A549 (cell line): ENCODE measurements at regions not wholly inside any gene's neighbourhood (a gene's known extent, or its start where the extent isn't known, plus 50 kb on each side); places are given as distances from the start of the nearest gene placed in this dataset.

ENCODE experiments used
- ATAC-seq, 2 experiments: fragments of 200-7000 bp in 1 of 2; fragments of >200 bp in 1 of 2; cut with Nextera tagmentation in 1 of 2; cut with Tn5 transposase in 1 of 2; 3 replicates each; pipeline versions ENCODE4 v1.8.0 to v1.9.1; 2018 to 2020; ENCODE audit warnings: mild to moderate bottlenecking in 1 of 2, moderate library complexity in 1 of 2
- CTCF ChIA-PET: fragments of 300-600 bp; sonication (Branson Sonifier 250); formaldehyde crosslinking; extraction: SDS; loops from one replicate; lab custom pipeline; 2021; ENCODE audit warnings: antibody characterized with exemption, inconsistent platforms; lab: Yijun Ruan, JAX
- POLR2A ChIA-PET: fragments of 350-600 bp; formaldehyde crosslinking; extraction: SDS; loops from one replicate; lab custom pipeline; 2021; ENCODE audit warnings: antibody characterized with exemption, inconsistent platforms; lab: Yijun Ruan, JAX
- DNase-seq, 2 experiments: peaks; one replicate each; pipeline versions ENCODE4 v3.0.0 to v3.0.0-alpha.2; 2011 to 2016; ENCODE audit warnings: low read depth in 1 of 2, low spot score in 1 of 2
- FAIRE-seq: peaks from 2 replicates; lab custom pipeline; 2011; peaks lifted over from hg19 to GRCh38; lab: Jason Lieb, UNC
- H3K27ac ChIP-seq, 2 experiments: fragments of >200 bp; sonication (Bioruptor Twin); formaldehyde crosslinking; 3 replicates each; pipeline ENCODE4 v1.5.1; 2016 to 2017
- H3K4me1 ChIP-seq: fragments of >200 bp; sonication (Bioruptor Twin); formaldehyde crosslinking; 3 replicates; pipeline ENCODE4 v1.6.1; 2016
- H3K4me2 ChIP-seq: fragments of >200 bp; sonication (Bioruptor Twin); formaldehyde crosslinking; 3 replicates; pipeline ENCODE4 v1.6.1; 2016
- H3K4me3 ChIP-seq: fragments of >200 bp; sonication (Bioruptor Twin); formaldehyde crosslinking; 3 replicates; pipeline ENCODE4 v1.5.1; 2016
- H3K9me3 ChIP-seq: fragments of >200 bp; sonication (Bioruptor Twin); formaldehyde crosslinking; 3 replicates; pipeline ENCODE4 v1.6.1; 2016
- BHLHE40 ChIP-seq: IDR thresholded peaks from 2 replicates; pipeline ENCODE4 v1.6.1; 2012; ENCODE audit warnings: low read depth, low read length, inconsistent platforms
- EP300 ChIP-seq, 2 experiments: fragments of >200 bp; sonication (Bioruptor Twin); formaldehyde crosslinking; IDR thresholded peaks; 2 replicates in 1 of 2; 3 replicates in 1 of 2; pipeline ENCODE4 v1.6.1; 2016 to 2017
- ESRRA ChIP-seq: fragments of 150-350 bp; IDR thresholded peaks from 2 replicates; pipeline ENCODE4 v1.6.1; 2014; ENCODE audit warnings: mild to moderate bottlenecking, low read length, borderline replicate concordance
- FOSB ChIP-seq: fragments of 250-450 bp; sonication (Bioruptor Pico); IDR thresholded peaks from 2 replicates; pipeline ENCODE4 v1.5.0; 2020; ENCODE audit warnings: mild to moderate bottlenecking, moderate library complexity
- FOSL2 ChIP-seq, 2 experiments: fragments of 450-650 bp in 1 of 2; fragments of >200 bp in 1 of 2; sonication (Bioruptor Twin) in 1 of 2; formaldehyde crosslinking; IDR thresholded peaks; 2 replicates each; pipeline versions ENCODE4 v1.5.0 to v1.6.1; 2016 to 2020; ENCODE audit warnings: mild to moderate bottlenecking in 1 of 2, moderate library complexity in 1 of 2
- GATA3 ChIP-seq: IDR thresholded peaks from 2 replicates; pipeline ENCODE4 v1.6.1; 2012; ENCODE audit warnings: borderline replicate concordance
- HOXA7 ChIP-seq: fragments of 250-450 bp; sonication (Bioruptor Pico); IDR thresholded peaks from 2 replicates; pipeline ENCODE4 v1.5.0; 2020; ENCODE audit warnings: mild to moderate bottlenecking, moderate library complexity
- HOXB5 ChIP-seq: fragments of 250-450 bp; sonication (Bioruptor Pico); IDR thresholded peaks from 2 replicates; pipeline ENCODE4 v1.5.0; 2020; ENCODE audit warnings: mild to moderate bottlenecking, moderate library complexity
- JUN ChIP-seq, 2 experiments: fragments of >200 bp; sonication (Bioruptor Twin); formaldehyde crosslinking; IDR thresholded peaks; 2 replicates in 1 of 2; 3 replicates in 1 of 2; pipeline ENCODE4 v1.6.1; 2016 to 2017
- KDM5A ChIP-seq: fragments of 200-600 bp; sonication (generic); IDR thresholded peaks from 2 replicates; pipeline ENCODE4 v1.6.1; 2016; ENCODE audit warnings: antibody characterized with exemption, mild to moderate bottlenecking
- MAZ ChIP-seq: fragments of 150-350 bp; IDR thresholded peaks from 2 replicates; pipeline ENCODE4 v1.6.1; 2014; ENCODE audit warnings: antibody characterized with exemption, low read depth, low read length, borderline replicate concordance
- NFE2L2 ChIP-seq: fragments of 150-350 bp; conservative IDR thresholded peaks from 2 replicates; pipeline ENCODE4 v1.6.1; 2014; ENCODE audit warnings: low read length
- NR3C1 ChIP-seq: fragments of >200 bp; sonication (Bioruptor Twin); formaldehyde crosslinking; IDR thresholded peaks from 3 replicates; pipeline ENCODE4 v1.6.1; 2017
- PHF8 ChIP-seq: fragments of 200-600 bp; sonication (generic); IDR thresholded peaks from 2 replicates; pipeline ENCODE4 v1.6.1; 2016; ENCODE audit warnings: low read depth, mild to moderate bottlenecking, antibody characterized with exemption, moderate library complexity, borderline replicate concordance
- POLR2A ChIP-seq: IDR thresholded peaks from 2 replicates; pipeline ENCODE4 v1.6.1; 2012; ENCODE audit warnings: mild to moderate bottlenecking, low read length
- RAD21 ChIP-seq, 2 experiments: fragments of >200 bp in 1 of 2; sonication (Bioruptor Twin) in 1 of 2; formaldehyde crosslinking in 1 of 2; IDR thresholded peaks in 1 of 2; conservative IDR thresholded peaks in 1 of 2; 2 replicates in 1 of 2; 3 replicates in 1 of 2; pipeline ENCODE4 v1.6.1; 2012 to 2018; ENCODE audit warnings: inconsistent platforms in 1 of 2
- RARB ChIP-seq: fragments of 250-450 bp; sonication (Bioruptor Pico); IDR thresholded peaks from 2 replicates; pipeline ENCODE4 v1.8.0; 2021; ENCODE audit warnings: mild to moderate bottlenecking, moderate library complexity
- RFX5 ChIP-seq: fragments of 450-650 bp; IDR thresholded peaks from 2 replicates; pipeline ENCODE4 v1.7.1; 2014; ENCODE audit warnings: antibody characterized with exemption, mild to moderate bottlenecking, moderate library complexity
- SMC3 ChIP-seq: fragments of >200 bp; sonication (Bioruptor Twin); formaldehyde crosslinking; IDR thresholded peaks from 3 replicates; pipeline ENCODE4 v1.6.1; 2018; ENCODE audit warnings: inconsistent platforms
- TFCP2L1 ChIP-seq: fragments of 250-450 bp; sonication (Bioruptor Pico); IDR thresholded peaks from 2 replicates; pipeline ENCODE4 v1.5.0; 2021; ENCODE audit warnings: mild to moderate bottlenecking
- ZNF302 ChIP-seq: fragments of 250-450 bp; sonication (Bioruptor Pico); IDR thresholded peaks from 2 replicates; pipeline ENCODE4 v1.9.0; 2021; ENCODE audit warnings: inconsistent platforms, mild to moderate bottlenecking, moderate library complexity
- ZSCAN20 ChIP-seq: fragments of 250-450 bp; sonication (Bioruptor Pico); IDR thresholded peaks from 2 replicates; pipeline ENCODE4 v1.8.0; 2022; ENCODE audit warnings: mild to moderate bottlenecking, moderate library complexity
- WGBS: methylation state at CpG from one replicate; pipeline ENCODE4 v1.1.6; 2017; ENCODE audit errors: missing lambda C conversion rate; 5-methylcytosine and 5-hydroxymethylcytosine counted together
- TF ChIP-seq, protein P1 (sequence below): IDR thresholded peaks from 2 replicates; pipeline ENCODE4 v1.6.1; 2012
- TF ChIP-seq, protein P2 (sequence below): IDR thresholded peaks from 2 replicates; pipeline ENCODE4 v1.6.1; 2012; ENCODE audit warnings: low read depth, borderline replicate concordance
- TF ChIP-seq, protein P3 (sequence below): fragments of 450-650 bp; IDR thresholded peaks from 2 replicates; pipeline ENCODE4 v1.6.1; 2014; ENCODE audit warnings: antibody characterized with exemption
- TF ChIP-seq, protein P4 (sequence below): fragments of 250-450 bp; sonication (Bioruptor Pico); IDR thresholded peaks from 2 replicates; pipeline ENCODE4 v1.5.0; 2020; ENCODE audit warnings: low read depth, mild to moderate bottlenecking, moderate library complexity
- TF ChIP-seq, protein P5 (sequence below): fragments of 250-450 bp; sonication (Bioruptor Pico); IDR thresholded peaks from 2 replicates; pipeline ENCODE4 v1.5.0; 2021; ENCODE audit warnings: mild to moderate bottlenecking, moderate library complexity, borderline replicate concordance

DNA sequence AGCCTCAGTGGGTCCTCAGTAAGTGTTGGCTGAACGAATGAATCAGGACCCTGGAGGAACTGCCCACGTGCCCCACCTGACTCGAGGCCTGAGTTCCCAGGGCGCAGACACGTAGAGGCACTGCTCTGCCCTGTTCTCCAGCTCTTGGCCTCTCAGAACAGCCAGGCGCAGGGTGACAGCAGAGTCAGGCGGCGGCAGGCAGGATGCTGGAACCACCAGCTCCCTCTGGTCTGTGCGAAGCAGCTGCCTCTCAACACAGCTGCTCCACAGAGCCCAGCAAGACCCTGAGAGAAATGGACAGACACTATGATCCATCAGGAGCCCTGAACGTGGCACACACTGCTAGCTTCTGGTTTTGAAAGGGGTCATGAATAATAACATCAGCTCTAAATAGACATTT, 53.1 kb upstream of the BCO1 start:
- TF ChIP-seq EP300 (IDR thresholded peaks at IDR 0.05), result no peak
- TF ChIP-seq JUN (IDR thresholded peaks at IDR 0.05), result no peak
- TF ChIP-seq HOXB5 (CRISPR knock-in tag), result no peak
- TF ChIP-seq ZNF302 (CRISPR knock-in tag), result no peak
- TF ChIP-seq NFE2L2, result no peak
- no peak for TF ChIP-seq POLR2A
- TF ChIP-seq NR3C1, result no peak
- H3K4me2 ChIP-seq, result no peak overlapping the region
- DNase-seq (no peak), ATAC-seq (no peak), FAIRE-seq (no peak)
- no peak overlapping the region for H3K4me3 ChIP-seq
- H3K9me3 ChIP-seq, result no peaks in the 10 kb centered on the region
- POLR2A ChIA-PET, result interaction anchor here (1.5 kb wide), 1 partner anchor 108 kb away, joined by 3 read pairs; the partner anchor contains the start of gene C16orf46
- CTCF ChIA-PET, result interaction anchor here (3.8 kb wide), 1 partner anchor 20 kb away, joined by 19 read pairs; no protein-coding TSS in a partner anchor
- H3K27ac ChIP-seq, result peak overlapping the region in 1 of 2 experiments; percentile 16; a peak in 2 of 6 replicates
- peaks cover 21% of the 10 kb centered on the region for H3K4me1 ChIP-seq
- 89% methylated on average over 8 of the region's 10 CpGs for WGBS

DNA sequence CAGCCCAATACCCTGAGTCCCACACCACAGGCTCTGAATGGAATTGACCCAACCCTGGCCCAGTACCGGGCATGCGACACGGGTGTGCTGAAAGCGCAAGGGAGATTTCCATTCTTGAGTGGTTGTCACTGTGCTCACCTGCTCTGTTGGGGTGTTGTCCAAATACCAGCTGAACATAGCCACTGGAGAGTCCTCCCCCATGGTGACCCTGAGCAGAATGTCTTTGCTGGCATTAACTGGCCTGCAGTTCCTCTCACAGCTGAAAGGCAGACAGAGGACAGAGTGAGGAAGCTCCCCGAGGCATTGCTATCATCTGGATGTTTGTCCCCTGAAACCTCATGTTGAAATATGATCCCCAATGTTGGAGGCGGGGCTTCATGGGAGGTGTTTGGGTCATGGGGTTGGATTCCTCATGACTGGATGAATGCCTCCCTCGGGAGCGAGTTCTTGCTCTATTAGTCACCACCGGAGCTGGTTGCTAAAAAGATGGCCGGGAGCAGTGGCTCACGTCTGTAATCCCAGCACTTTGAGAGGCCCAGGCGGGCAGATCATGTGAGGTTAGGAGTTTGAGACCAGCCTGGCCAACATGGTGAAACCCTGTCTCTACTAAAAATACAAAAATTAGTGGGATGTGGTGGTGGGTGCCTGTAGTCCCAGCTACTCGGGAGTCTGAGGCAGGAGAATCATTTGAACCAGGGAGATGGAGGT, 57.3 kb upstream of the BCO1 start:
- Histone ChIP-seq H3K9me3 (no peaks in the 10 kb centered on the region), H3K4me3 (peak overlapping the region; percentile 35), H3K27ac (peak overlapping the region; percentile 83 to 94), H3K4me2 (peak overlapping the region; percentile 92), H3K4me1 (peaks cover 42% of the 10 kb centered on the region)
- CTCF ChIA-PET, result interaction anchor here (1.0 to 1.4 kb wide), 2 partner anchors 24 to 146 kb away, joined by 3 to 8 read pairs; partner anchors contain the start of gene ATMIN
- TF ChIP-seq RAD21 (conservative IDR thresholded peaks at IDR 0.05 in 1 of 2, IDR thresholded peaks at IDR 0.05 in 1 of 2) (0 out of 5 replicates have a peak, but pooled peaks of 1 of the 2 experiments have one; percentile 13), KDM5A (no peak), TFCP2L1 (CRISPR knock-in tag) (no peak), SMC3 (no peak), FOSL2 (IDR thresholded peaks at IDR 0.05) (0 out of 2 replicates have a peak, but pooled peaks have one; percentile 39), FOSL2 (CRISPR knock-in tag; IDR thresholded peaks at IDR 0.05) (peak; percentile 95), HOXB5 (CRISPR knock-in tag) (peak; percentile 64; the same call in 1 of the 2 replicates), EP300 (IDR thresholded peaks at IDR 0.05) (peak in 1 of 2 experiments; percentile 24; a peak in 1 of 5 replicates), HOXA7 (no peak), JUN (IDR thresholded peaks at IDR 0.05) (peak in 1 of 2 experiments; percentile 74; a peak in 1 of 5 replicates), RARB (CRISPR knock-in tag) (no peak), PHF8 (peak; percentile 33; the same call in 1 of the 2 replicates), ESRRA (no peak)
- TF ChIP-seq, protein P1, sequence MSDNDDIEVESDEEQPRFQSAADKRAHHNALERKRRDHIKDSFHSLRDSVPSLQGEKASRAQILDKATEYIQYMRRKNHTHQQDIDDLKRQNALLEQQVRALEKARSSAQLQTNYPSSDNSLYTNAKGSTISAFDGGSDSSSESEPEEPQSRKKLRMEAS, result peak; percentile 66
- TF ChIP-seq, protein P2, sequence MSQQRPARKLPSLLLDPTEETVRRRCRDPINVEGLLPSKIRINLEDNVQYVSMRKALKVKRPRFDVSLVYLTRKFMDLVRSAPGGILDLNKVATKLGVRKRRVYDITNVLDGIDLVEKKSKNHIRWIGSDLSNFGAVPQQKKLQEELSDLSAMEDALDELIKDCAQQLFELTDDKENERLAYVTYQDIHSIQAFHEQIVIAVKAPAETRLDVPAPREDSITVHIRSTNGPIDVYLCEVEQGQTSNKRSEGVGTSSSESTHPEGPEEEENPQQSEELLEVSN, result 0 out of 2 replicates have a peak, but pooled peaks have one; percentile 9
- TF ChIP-seq, protein P3, sequence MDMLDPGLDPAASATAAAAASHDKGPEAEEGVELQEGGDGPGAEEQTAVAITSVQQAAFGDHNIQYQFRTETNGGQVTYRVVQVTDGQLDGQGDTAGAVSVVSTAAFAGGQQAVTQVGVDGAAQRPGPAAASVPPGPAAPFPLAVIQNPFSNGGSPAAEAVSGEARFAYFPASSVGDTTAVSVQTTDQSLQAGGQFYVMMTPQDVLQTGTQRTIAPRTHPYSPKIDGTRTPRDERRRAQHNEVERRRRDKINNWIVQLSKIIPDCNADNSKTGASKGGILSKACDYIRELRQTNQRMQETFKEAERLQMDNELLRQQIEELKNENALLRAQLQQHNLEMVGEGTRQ, result peak; percentile 74
- 5% methylated on average over 13 of the region's 13 CpGs for WGBS
- peak; percentile 93 to 94 for DNase-seq
- FAIRE-seq, result peak; percentile 18
- POLR2A ChIA-PET, result interaction anchor here (0.6 to 1.3 kb wide), 7 partner anchors 8 to 138 kb away, joined by 3 to 16 read pairs (median 3); partner anchors contain the start of gene C16orf46
- ATAC-seq, result peak; percentile 89 to 96

DNA sequence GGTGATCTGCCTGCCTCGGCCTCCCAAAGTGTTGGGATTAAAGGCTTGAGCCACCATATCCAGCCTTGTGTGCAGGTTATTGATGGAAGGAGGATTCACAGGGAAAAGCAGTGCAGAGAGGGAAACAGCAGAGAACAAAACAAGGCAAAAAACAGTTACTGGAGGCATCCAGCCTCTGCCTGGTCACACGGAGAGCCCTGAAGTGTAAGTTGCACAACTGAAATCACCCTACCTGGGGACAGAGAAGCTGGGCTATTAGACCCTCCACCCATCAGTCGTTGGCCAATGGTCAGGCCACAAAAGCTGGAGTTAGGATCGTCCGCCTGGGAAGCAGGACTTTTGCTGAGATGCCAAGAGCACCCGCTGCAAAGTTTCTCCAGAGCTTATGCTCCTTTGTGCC, 57.9 kb upstream of the BCO1 start:
- TF ChIP-seq BHLHE40, result no peak
- no peak for TF ChIP-seq RFX5
- no peak for TF ChIP-seq ESRRA
- TF ChIP-seq, protein P4, sequence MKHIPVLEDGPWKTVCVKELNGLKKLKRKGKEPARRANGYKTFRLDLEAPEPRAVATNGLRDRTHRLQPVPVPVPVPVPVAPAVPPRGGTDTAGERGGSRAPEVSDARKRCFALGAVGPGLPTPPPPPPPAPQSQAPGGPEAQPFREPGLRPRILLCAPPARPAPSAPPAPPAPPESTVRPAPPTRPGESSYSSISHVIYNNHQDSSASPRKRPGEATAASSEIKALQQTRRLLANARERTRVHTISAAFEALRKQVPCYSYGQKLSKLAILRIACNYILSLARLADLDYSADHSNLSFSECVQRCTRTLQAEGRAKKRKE (CRISPR knock-in tag), result no peak
- TF ChIP-seq PHF8, result no peak
- no peak for TF ChIP-seq HOXA7
- no peak for TF ChIP-seq ZSCAN20
- TF ChIP-seq RAD21 (conservative IDR thresholded peaks at IDR 0.05 in 1 of 2, IDR thresholded peaks at IDR 0.05 in 1 of 2), result no peak
- no peak for TF ChIP-seq GATA3
- TF ChIP-seq MAZ, result no peak
- TF ChIP-seq, protein P5, sequence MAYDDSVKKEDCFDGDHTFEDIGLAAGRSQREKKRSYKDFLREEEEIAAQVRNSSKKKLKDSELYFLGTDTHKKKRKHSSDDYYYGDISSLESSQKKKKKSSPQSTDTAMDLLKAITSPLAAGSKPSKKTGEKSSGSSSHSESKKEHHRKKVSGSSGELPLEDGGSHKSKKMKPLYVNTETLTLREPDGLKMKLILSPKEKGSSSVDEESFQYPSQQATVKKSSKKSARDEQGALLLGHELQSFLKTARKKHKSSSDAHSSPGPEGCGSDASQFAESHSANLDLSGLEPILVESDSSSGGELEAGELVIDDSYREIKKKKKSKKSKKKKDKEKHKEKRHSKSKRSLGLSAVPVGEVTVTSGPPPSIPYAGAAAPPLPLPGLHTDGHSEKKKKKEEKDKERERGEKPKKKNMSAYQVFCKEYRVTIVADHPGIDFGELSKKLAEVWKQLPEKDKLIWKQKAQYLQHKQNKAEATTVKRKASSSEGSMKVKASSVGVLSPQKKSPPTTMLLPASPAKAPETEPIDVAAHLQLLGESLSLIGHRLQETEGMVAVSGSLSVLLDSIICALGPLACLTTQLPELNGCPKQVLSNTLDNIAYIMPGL, result no peak
- TF ChIP-seq FOSL2 (IDR thresholded peaks at IDR 0.05), result no peak
- no peak for TF ChIP-seq FOSL2 (CRISPR knock-in tag; IDR thresholded peaks at IDR 0.05)
- no peak for TF ChIP-seq FOSB (CRISPR knock-in tag)
- no peak for TF ChIP-seq NR3C1
- CTCF ChIA-PET, result interaction anchor here (1.0 to 2.1 kb wide), 3 partner anchors 24 to 145 kb away, joined by 3 to 8 read pairs (median 7); partner anchors contain the start of gene ATMIN
- H3K4me2 ChIP-seq, result peak overlapping the region; percentile 92
- 44% methylated on average over 6 of the region's 6 CpGs for WGBS
- no peak for DNase-seq
- no peak for FAIRE-seq
- no peaks in the 10 kb centered on the region for H3K9me3 ChIP-seq
- POLR2A ChIA-PET, result interaction anchor here (0.6 to 1.3 kb wide), 6 partner anchors 9 to 139 kb away, joined by 3 to 16 read pairs (median 3); partner anchors contain the start of gene C16orf46
- peaks cover 48% of the 10 kb centered on the region for H3K4me1 ChIP-seq
- peak overlapping the region; percentile 35 for H3K4me3 ChIP-seq
- ATAC-seq, result peak; percentile 24 to 27
- H3K27ac ChIP-seq, result peak overlapping the region; percentile 83 to 94
